Liver (tissue), 3 donors: ENCODE measurements at regions not wholly inside any gene's neighbourhood (a gene's known extent, or its start where the extent isn't known, plus 50 kb on each side); places are given as distances from the start of the nearest gene placed in this dataset.

ENCODE experiments used
- EGR1 ChIP-seq, 2 donors: IDR thresholded peaks; 2 replicates each; pipeline ENCODE4 v1.6.1; 2016 to 2018; ENCODE audit warnings: antibody characterized with exemption in 2 of 2, low read depth in 2 of 2
- GABPA ChIP-seq, 2 donors: IDR thresholded peaks in 1 of 2; conservative IDR thresholded peaks in 1 of 2; 2 replicates each; pipeline ENCODE4 v1.6.1; 2016; ENCODE audit warnings: antibody characterized with exemption in 2 of 2, mild to moderate bottlenecking in 1 of 2, moderate library complexity in 1 of 2
- HNF4A ChIP-seq, 2 donors: conservative IDR thresholded peaks; 2 replicates each; pipeline ENCODE4 v1.6.1; 2016; ENCODE audit warnings: antibody characterized with exemption in 2 of 2, mild to moderate bottlenecking in 2 of 2
- JUND ChIP-seq, 2 donors: IDR thresholded peaks; 2 replicates each; pipeline ENCODE4 v1.6.1; 2016; ENCODE audit warnings: antibody characterized with exemption in 2 of 2
- RAD21 ChIP-seq, 2 donors: IDR thresholded peaks; 2 replicates each; pipeline ENCODE4 v1.6.1; 2016; ENCODE audit warnings: antibody characterized with exemption in 2 of 2, mild to moderate bottlenecking in 2 of 2
- REST ChIP-seq: IDR thresholded peaks from 2 replicates; pipeline ENCODE4 v1.6.1; 2016; ENCODE audit warnings: antibody characterized with exemption, mild to moderate bottlenecking
- RXRA ChIP-seq, 2 donors: IDR thresholded peaks; 2 replicates each; pipeline ENCODE4 v1.6.1; 2017 to 2018; ENCODE audit warnings: antibody characterized with exemption in 2 of 2, mild to moderate bottlenecking in 1 of 2
- SP1 ChIP-seq: IDR thresholded peaks from 2 replicates; pipeline ENCODE4 v1.6.1; 2018; ENCODE audit warnings: antibody characterized with exemption, mild to moderate bottlenecking
- TAF1 ChIP-seq: conservative IDR thresholded peaks from 2 replicates; pipeline ENCODE4 v1.6.1; 2016; ENCODE audit warnings: antibody characterized with exemption, mild to moderate bottlenecking
- YY1 ChIP-seq: IDR thresholded peaks from 2 replicates; pipeline ENCODE4 v1.6.1; 2016; ENCODE audit warnings: antibody characterized with exemption, mild to moderate bottlenecking
- ZBTB33 ChIP-seq: IDR thresholded peaks from 2 replicates; pipeline ENCODE4 v1.6.1; 2016; ENCODE audit warnings: antibody characterized with exemption
- TF ChIP-seq, protein P1 (sequence below): IDR thresholded peaks from 2 replicates; pipeline ENCODE4 v1.6.1; 2016; ENCODE audit warnings: antibody characterized with exemption
- TF ChIP-seq, protein P2 (sequence below): fragments of 150-350 bp; IDR thresholded peaks from 2 replicates; pipeline ENCODE4 v1.5.1; 2017; ENCODE audit warnings: improper control_type of control experiment, low read depth, low read length; ENCODE audit not compliant: missing input control
- TF ChIP-seq, protein P3 (sequence below): IDR thresholded peaks from 2 replicates; pipeline ENCODE4 v1.6.1; 2016; ENCODE audit warnings: antibody characterized with exemption
- donor health status: healthy.
- donor health status: healthy.

- TF ChIP-seq, protein P1, sequence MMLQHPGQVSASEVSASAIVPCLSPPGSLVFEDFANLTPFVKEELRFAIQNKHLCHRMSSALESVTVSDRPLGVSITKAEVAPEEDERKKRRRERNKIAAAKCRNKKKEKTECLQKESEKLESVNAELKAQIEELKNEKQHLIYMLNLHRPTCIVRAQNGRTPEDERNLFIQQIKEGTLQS = no peak
- TF ChIP-seq, protein P2, sequence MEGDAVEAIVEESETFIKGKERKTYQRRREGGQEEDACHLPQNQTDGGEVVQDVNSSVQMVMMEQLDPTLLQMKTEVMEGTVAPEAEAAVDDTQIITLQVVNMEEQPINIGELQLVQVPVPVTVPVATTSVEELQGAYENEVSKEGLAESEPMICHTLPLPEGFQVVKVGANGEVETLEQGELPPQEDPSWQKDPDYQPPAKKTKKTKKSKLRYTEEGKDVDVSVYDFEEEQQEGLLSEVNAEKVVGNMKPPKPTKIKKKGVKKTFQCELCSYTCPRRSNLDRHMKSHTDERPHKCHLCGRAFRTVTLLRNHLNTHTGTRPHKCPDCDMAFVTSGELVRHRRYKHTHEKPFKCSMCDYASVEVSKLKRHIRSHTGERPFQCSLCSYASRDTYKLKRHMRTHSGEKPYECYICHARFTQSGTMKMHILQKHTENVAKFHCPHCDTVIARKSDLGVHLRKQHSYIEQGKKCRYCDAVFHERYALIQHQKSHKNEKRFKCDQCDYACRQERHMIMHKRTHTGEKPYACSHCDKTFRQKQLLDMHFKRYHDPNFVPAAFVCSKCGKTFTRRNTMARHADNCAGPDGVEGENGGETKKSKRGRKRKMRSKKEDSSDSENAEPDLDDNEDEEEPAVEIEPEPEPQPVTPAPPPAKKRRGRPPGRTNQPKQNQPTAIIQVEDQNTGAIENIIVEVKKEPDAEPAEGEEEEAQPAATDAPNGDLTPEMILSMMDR = no peak
- no peak for TF ChIP-seq REST
- TF ChIP-seq RAD21 (IDR thresholded peaks at IDR 0.05) = no peak
- TF ChIP-seq EGR1 (IDR thresholded peaks at IDR 0.05; ENCODE audit: low read depth in 2 of 2) = no peak
- TF ChIP-seq HNF4A (conservative IDR thresholded peaks at IDR 0.05) = no peak
- TF ChIP-seq, protein P3, sequence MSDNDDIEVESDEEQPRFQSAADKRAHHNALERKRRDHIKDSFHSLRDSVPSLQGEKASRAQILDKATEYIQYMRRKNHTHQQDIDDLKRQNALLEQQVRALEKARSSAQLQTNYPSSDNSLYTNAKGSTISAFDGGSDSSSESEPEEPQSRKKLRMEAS = no peak
- TF ChIP-seq TAF1 = no peak
- TF ChIP-seq JUND (IDR thresholded peaks at IDR 0.05) = no peak
- no peak for TF ChIP-seq RXRA (IDR thresholded peaks at IDR 0.05)
- no peak for TF ChIP-seq YY1
- TF ChIP-seq GABPA (IDR thresholded peaks at IDR 0.05 in 1 of 2, conservative IDR thresholded peaks at IDR 0.05 in 1 of 2) = no peak
- TF ChIP-seq ZBTB33 = no peak
- TF ChIP-seq SP1 = no peak
Observed at GRCh38 chr11:38009932-38010331, 1411.9 kb upstream of the RAG2 start.
